GM12892 (cell line): ENCODE measurements at regions not wholly inside any gene's neighbourhood (a gene's known extent, or its start where the extent isn't known, plus 50 kb on each side); places are given as distances from the start of the nearest gene placed in this dataset.

Source experiments
- DNase-seq: peaks from one replicate; pipeline ENCODE4 v3.0.0; 2011; ENCODE audit not compliant: insufficient read length
- FAIRE-seq: peaks from 2 replicates; lab custom pipeline; 2011; peaks lifted over from hg19 to GRCh38; lab: Jason Lieb, UNC
- POLR2A ChIP-seq: IDR thresholded peaks from 2 replicates; pipeline ENCODE4 v1.6.1; 2011; ENCODE audit warnings: low read depth, low read length, control low read depth
- POLR2AphosphoS5 ChIP-seq: IDR thresholded peaks from 2 replicates; pipeline ENCODE4 v1.6.1; 2011; ENCODE audit warnings: low read depth, low read length, control low read depth
- TAF1 ChIP-seq: IDR thresholded peaks from 2 replicates; pipeline ENCODE4 v1.6.1; 2011; ENCODE audit warnings: low read depth, mild to moderate bottlenecking, control low read depth, low read length, borderline replicate concordance

DNA sequence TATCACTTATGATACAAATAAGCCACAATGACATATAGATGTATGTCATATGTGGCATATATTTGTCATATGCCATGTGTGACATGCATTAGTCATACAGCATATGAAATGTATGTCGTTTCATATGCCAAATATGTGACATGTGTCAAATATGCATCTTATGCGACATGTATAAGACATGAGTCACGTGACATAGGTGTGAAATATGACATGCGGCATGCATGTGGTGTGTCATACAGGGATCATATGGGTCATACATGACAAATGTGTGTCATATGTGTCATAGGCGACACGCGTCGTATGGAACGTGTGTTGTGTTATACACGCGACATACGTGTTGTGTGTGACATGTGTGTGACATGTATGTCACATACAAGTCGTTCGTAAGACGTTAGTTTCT, 2154.0 kb upstream of the PIK3C3 start:
- DNase-seq (no peak), FAIRE-seq (no peak)
- no peak for TF ChIP-seq POLR2A
- TF ChIP-seq TAF1: no peak
- no peak for TF ChIP-seq POLR2AphosphoS5

DNA sequence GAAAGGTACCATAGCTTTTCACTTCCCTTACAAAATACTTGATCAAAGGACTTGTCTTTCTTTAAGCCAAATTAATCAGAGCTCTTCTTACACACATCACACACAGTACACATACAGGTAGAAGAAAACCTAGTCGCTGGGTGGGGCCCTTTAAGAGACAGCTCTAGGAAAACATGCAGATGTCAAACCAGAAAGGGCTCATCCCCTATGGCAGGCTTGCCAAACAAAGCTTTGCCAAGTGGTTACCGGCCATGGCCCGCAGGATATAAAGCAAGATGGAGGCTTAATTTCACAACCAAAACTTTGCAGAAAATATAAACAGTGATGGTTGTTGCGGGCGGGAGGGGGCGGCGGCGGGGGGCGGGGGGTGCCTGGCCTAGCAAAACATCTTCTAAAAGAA, 2156.0 kb upstream of the PIK3C3 start:
- no peak for TF ChIP-seq POLR2AphosphoS5
- TF ChIP-seq POLR2A: no peak
- no peak for TF ChIP-seq TAF1
- FAIRE-seq: no peak
- no peak for DNase-seq

DNA sequence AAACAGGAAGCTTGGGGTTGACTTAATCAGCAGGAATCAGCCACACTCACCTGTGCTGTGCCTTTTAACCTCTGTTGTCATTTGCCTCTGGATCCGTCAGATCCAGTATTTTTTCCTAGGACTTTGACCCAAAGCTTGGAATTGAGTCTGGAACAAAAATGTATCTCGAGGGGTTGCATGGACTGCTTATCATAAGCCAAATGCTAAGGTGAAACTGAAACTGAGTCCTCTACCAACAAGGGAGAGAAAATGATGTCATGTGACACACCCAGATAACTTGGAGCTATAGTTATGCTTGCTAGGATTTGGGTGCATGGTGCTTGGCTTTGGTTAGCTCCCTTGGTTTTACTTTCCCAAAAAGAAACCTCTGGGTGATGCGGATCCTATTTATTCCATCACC, 2158.6 kb upstream of the PIK3C3 start:
- no peak for DNase-seq
- TF ChIP-seq TAF1 (no peak), POLR2A (no peak), POLR2AphosphoS5 (no peak)
- FAIRE-seq: no peak

DNA sequence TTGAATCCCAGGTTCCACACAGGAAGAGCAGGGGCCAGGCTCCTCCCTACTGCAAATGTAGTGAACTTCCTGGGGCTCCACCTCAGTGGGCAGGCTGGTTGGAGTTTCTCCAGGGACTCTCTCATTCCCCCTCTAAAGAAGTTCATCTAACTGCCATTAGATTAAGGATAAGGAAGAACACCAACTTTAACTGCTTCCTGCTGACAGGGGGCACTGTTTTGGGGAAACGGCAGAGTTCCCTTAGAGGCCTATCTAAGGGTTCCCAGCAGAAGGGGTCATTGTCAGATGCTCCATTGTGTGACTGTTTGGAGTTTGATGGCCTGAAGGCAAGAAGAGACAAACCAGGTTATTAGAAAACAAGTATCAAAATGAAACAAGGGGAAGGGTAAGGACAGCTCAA, 2159.7 kb upstream of the PIK3C3 start:
- no peak for FAIRE-seq
- no peak for DNase-seq
- no peak for TF ChIP-seq TAF1
- TF ChIP-seq POLR2AphosphoS5: no peak
- no peak for TF ChIP-seq POLR2A

DNA sequence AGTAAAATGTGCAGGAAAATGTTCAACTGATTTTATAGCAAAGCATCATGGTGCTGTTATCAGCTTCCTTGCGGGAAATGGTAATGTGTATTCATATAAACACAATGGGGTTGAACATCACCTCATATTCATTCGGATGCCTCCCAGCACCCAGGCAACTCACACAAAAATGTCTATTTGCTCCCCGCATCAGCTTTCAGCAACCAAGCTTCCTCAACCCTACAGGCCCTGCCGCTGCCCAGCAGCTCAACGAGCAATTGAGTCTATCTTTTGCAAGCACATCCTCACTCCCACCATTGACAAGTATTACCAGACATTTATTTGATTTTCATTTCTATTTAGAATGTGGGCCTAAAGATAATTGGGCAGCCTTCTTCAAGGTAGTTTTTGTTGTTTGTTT, 2161.4 kb upstream of the PIK3C3 start:
- TF ChIP-seq POLR2A: no peak
- no peak for TF ChIP-seq TAF1
- FAIRE-seq (no peak), DNase-seq (no peak)

DNA sequence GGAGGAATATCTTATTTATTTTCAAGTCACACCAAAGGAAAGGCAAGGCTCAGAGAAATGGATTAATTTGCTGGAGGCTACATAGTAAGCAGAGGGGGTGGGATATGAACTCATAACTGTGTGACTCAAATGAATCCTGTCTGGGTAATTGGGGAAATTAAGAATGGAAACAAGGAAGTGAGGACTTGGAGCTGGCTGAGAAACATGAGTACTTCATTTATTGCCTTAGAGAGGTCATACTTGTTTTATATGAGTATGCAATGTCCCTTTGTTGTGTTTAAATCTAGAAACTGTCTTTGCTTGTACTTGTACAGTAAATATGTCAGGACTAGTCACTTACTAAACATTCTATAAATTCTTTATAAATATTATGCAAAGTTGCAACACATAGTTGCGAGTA, 2166.7 kb upstream of the PIK3C3 start:
- TF ChIP-seq POLR2AphosphoS5: no peak
- TF ChIP-seq TAF1: no peak
- no peak for TF ChIP-seq POLR2A
- DNase-seq (no peak), FAIRE-seq (no peak)

DNA sequence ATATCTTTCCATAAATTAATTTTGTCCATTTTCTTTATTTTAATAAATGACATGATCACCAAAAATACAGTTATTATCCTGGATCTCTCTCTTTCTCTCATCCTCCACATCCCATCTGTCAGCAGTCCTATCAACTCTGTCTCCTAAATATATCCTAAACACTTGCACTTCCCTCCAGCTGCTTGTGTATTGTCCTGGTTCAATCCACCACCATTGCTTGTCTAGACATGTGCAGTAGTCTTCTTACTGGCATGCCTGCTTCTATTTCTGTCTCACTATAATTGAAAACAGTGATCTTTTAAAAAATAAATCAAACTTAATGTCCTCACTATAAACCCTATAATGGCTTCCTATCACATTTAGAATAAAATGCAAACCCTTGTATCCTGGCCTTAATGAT, 2168.6 kb upstream of the PIK3C3 start:
- no peak for FAIRE-seq
- TF ChIP-seq POLR2A (no peak), TAF1 (no peak), POLR2AphosphoS5 (no peak)
- no peak for DNase-seq

DNA sequence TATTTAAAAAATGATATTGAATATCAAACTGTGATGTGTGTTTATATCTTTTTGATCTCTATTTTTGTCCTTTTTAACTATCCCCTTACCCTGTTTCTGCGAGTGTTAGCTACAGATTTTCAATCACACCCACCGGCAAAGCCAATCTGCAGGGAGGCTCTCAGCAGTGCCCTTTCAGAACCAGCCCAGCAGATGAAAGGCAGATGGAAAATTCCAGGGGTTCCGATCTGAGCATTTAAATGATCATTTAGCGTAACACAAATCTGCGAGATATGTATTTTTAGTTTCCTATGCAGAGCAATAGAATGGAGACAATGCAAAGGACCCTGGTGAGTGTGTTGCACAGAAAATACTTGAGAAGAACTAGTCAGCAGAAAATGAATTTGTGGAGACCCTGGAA, 2170.5 kb upstream of the PIK3C3 start:
- no peak for FAIRE-seq

DNA sequence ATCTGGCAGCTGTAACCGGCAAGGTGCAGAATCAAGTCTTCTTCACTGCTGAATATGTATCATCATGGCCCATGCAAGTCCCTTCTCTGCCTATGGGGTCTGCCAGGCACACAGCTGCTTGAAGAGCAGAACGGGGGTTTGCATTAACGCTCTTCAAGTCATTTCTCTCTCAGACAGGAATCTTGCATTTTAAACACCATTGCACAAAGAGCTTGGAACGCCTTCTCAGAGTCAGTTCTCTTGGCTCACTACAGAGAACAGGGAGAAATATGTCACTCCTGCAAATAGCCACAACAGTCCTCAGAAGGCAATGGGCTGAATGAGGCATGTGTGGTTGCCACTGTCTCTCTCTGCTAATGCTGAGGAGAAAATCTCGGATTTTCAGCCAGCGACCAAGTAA, 2173.5 kb upstream of the PIK3C3 start:
- FAIRE-seq (no peak), DNase-seq (no peak)
- no peak for TF ChIP-seq POLR2A
- TF ChIP-seq TAF1: no peak
- no peak for TF ChIP-seq POLR2AphosphoS5

More for the DNA sequence above, 2170.5 kb upstream of the PIK3C3 start:
- DNase-seq: no peak
- no peak for TF ChIP-seq POLR2AphosphoS5
- no peak for TF ChIP-seq POLR2A
- no peak for TF ChIP-seq TAF1

DNA sequence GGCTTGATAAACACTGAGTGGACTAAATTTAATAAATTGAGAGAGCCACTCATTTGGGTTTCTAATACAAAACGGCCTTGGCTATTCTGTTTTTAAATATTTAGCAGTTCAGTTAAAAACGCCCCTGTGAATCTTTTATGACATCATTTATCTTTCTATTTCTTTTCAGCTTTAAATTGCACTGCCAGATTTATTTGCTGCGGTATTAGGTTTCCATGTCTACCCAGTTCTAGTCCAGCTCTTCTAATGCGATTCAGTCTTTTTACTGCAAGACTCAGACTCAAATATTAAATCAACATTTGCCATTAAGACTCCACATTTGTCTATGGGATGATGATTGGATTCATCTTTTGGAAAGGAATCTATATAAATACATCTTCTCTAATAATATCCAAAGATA, 2174.3 kb upstream of the PIK3C3 start:
- DNase-seq: no peak
- no peak for FAIRE-seq
- TF ChIP-seq POLR2A: no peak

DNA sequence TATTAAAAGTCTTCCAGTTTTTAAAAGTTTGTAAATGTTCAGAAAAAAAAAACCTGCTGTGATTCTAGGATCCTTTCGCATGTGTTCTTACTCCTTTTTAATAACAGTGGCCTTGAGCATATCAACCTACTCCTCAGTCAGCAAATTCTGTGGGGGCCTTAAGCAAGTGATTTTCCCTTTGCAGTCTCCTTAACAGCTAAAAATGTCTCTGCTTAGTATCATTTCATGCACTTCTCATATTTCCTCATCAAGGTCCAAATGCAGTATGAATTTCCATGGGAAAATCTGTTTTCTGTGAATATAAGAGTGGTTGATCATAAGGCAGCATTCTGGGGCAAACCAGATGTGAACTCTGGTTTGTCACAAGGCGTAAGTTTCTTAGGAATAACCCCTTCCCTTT, 2175.1 kb upstream of the PIK3C3 start:
- no peak for TF ChIP-seq POLR2A
- no peak for TF ChIP-seq POLR2AphosphoS5
- TF ChIP-seq TAF1: no peak
- DNase-seq (no peak), FAIRE-seq (no peak)

DNA sequence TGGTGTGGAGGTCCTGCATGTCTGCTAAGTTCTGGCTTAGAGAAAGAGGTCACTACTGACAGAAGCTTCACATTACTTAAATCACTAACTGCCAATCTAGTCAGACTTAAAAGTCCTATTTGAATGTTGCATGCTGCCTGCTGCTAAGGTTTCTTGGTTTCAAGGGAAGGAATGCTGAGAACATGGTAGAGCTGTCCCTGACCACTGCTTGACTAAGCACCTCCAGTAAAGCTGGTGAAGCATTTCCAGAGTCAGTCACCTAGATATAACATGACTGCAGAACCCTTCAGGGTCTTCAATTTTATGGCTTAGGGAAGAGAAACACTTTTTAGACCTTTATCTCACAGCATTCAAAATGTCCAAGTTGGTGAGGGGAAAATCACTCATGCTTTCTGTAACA, 2178.3 kb upstream of the PIK3C3 start:
- no peak for DNase-seq
- no peak for FAIRE-seq
- TF ChIP-seq POLR2A: no peak
- no peak for TF ChIP-seq TAF1
- no peak for TF ChIP-seq POLR2AphosphoS5

DNA sequence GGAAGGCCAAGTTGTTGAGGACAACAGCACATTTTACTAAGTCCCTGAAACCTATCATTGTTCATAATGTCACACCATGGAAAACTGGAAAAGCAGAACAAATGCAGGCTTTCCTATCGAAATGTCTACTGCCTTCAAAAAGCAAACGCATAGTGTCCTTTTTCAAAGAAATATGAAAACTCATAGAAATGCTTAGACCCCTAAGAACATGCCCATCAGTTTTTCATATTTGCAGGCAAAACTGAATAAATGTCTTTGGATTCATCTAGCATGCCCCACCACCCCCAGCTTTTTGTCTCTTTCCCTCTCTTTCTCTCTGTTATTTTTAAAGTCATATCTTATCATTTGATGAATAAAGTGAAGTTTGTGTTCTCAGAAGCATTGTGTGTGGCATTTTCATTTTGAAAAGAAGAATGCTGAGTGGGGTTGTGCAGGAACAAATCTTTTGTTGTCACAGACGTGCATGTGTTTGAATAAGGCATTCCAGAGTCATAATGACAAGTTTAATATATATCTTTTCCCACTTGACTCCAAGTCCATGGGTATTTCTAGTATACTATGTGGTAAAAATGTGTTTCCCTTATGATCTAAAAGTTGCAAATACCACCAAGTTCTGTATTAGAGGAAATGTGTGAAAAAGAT, 2180.0 kb upstream of the PIK3C3 start:
- TF ChIP-seq POLR2A: no peak
- TF ChIP-seq TAF1: no peak
- TF ChIP-seq POLR2AphosphoS5: no peak
- FAIRE-seq: no peak

More for the DNA sequence above, 2180.0 kb upstream of the PIK3C3 start:
- no peak for DNase-seq
